ENCODE measurements at regions not wholly inside any gene's neighbourhood (a gene's known extent, or its start where the extent isn't known, plus 50 kb on each side); places are given as distances from the start of the nearest gene placed in this dataset.

GRCh38 chr5:155332618-155333017 is 319.1 kb downstream of the KIF4B start:
- Histone ChIP-seq H2AFZ (ENCODE audit: low read length) (no peak overlapping the region), H3K4me1 (ENCODE audit: insufficient read depth, low read length, poor library complexity, severe bottlenecking) (no peaks in the 10 kb centered on the region), H3K9me2 (ENCODE audit: insufficient read depth, low read length) (no peaks in the 10 kb centered on the region), H3K4me3 (ENCODE audit: low read depth, low read length, poor library complexity, severe bottlenecking) (no peak overlapping the region), H4K20me1 (ENCODE audit: insufficient read depth, low read length) (no peaks in the 10 kb centered on the region), H3K36me3 (ENCODE audit: insufficient read depth, low read length) (no peaks in the 10 kb centered on the region), H3K79me2 (ENCODE audit: insufficient read depth, low read depth, low read length) (no peaks in the 10 kb centered on the region), H3K9me3 (ENCODE audit: low read length) (no peaks in the 10 kb centered on the region), H3K27ac (ENCODE audit: low read depth, low read length, poor library complexity, severe bottlenecking) (no peak overlapping the region), H3K4me2 (ENCODE audit: low read length) (no peak overlapping the region)
- no TSS peak for BruUV-seq (replicated peaks)
- intact Hi-C loops (cut with micrococcal nuclease; ENCODE audit: unreplicated experiment), result no loop called here
- ChIA-PET CTCF (ENCODE audit: unreplicated experiment) (no interaction called here), POLR2A (no interaction called here)
- TF ChIP-seq EZH2phosphoT487 (IDR thresholded peaks at IDR 0.05; ENCODE audit: borderline replicate concordance, low read depth, low read length) (no peak), CTCF (conservative IDR thresholded peaks at IDR 0.05; ENCODE audit: low read length) (no peak)
- DNase-seq (ENCODE audit: low spot score), result no peak

- no peaks in the 10 kb centered on the region for H3K9me2 ChIP-seq (ENCODE audit: insufficient read depth, low read length)
- CTCF ChIA-PET (ENCODE audit: unreplicated experiment), result no interaction called here
- no peak for TF ChIP-seq CTCF (conservative IDR thresholded peaks at IDR 0.05; ENCODE audit: low read length)
- TF ChIP-seq EZH2phosphoT487 (IDR thresholded peaks at IDR 0.05; ENCODE audit: borderline replicate concordance, low read depth, low read length), result no peak
- H2AFZ ChIP-seq (ENCODE audit: low read length), result no peak overlapping the region
- H3K4me3 ChIP-seq (ENCODE audit: low read depth, low read length, poor library complexity, severe bottlenecking), result no peak overlapping the region
- H3K79me2 ChIP-seq (ENCODE audit: insufficient read depth, low read depth, low read length), result no peaks in the 10 kb centered on the region
- no peak overlapping the region for H3K27ac ChIP-seq (ENCODE audit: low read depth, low read length, poor library complexity, severe bottlenecking)
- intact Hi-C loops (cut with micrococcal nuclease; ENCODE audit: unreplicated experiment), result no loop called here
- no peak overlapping the region for H3K4me2 ChIP-seq (ENCODE audit: low read length)
- no peak for DNase-seq (ENCODE audit: low spot score)
- H4K20me1 ChIP-seq (ENCODE audit: insufficient read depth, low read length), result no peaks in the 10 kb centered on the region
- no peaks in the 10 kb centered on the region for H3K9me3 ChIP-seq (ENCODE audit: low read length)
- POLR2A ChIA-PET, result no interaction called here
- BruUV-seq (replicated peaks), result no TSS peak
- no peaks in the 10 kb centered on the region for H3K4me1 ChIP-seq (ENCODE audit: insufficient read depth, low read length, poor library complexity, severe bottlenecking)
- no peaks in the 10 kb centered on the region for H3K36me3 ChIP-seq (ENCODE audit: insufficient read depth, low read length)
Measured at GRCh38 chr5:155342956-155343355, 329.4 kb downstream of the KIF4B start.

- Histone ChIP-seq H2AFZ (ENCODE audit: low read length) (no peak overlapping the region), H3K4me1 (ENCODE audit: insufficient read depth, low read length, poor library complexity, severe bottlenecking) (no peaks in the 10 kb centered on the region), H3K9me3 (ENCODE audit: low read length) (no peaks in the 10 kb centered on the region), H3K9me2 (ENCODE audit: insufficient read depth, low read length) (no peaks in the 10 kb centered on the region), H3K36me3 (ENCODE audit: insufficient read depth, low read length) (no peaks in the 10 kb centered on the region), H3K27ac (ENCODE audit: low read depth, low read length, poor library complexity, severe bottlenecking) (no peak overlapping the region), H4K20me1 (ENCODE audit: insufficient read depth, low read length) (no peaks in the 10 kb centered on the region), H3K4me3 (ENCODE audit: low read depth, low read length, poor library complexity, severe bottlenecking) (no peak overlapping the region), H3K79me2 (ENCODE audit: insufficient read depth, low read depth, low read length) (no peaks in the 10 kb centered on the region), H3K4me2 (ENCODE audit: low read length) (no peak overlapping the region)
- TF ChIP-seq CTCF (conservative IDR thresholded peaks at IDR 0.05; ENCODE audit: low read length), result no peak
- TF ChIP-seq EZH2phosphoT487 (IDR thresholded peaks at IDR 0.05; ENCODE audit: borderline replicate concordance, low read depth, low read length), result no peak
- intact Hi-C loops (cut with micrococcal nuclease; ENCODE audit: unreplicated experiment), result no loop called here
- ChIA-PET CTCF (ENCODE audit: unreplicated experiment) (no interaction called here), POLR2A (interaction anchor here (0.6 kb wide), 1 partner anchor 11 kb away, joined by 3 read pairs; no protein-coding TSS in a partner anchor)
- BruUV-seq (replicated peaks), result no TSS peak
- no peak for DNase-seq (ENCODE audit: low spot score)
Measured at GRCh38 chr5:155343468-155343867, 329.9 kb downstream of the KIF4B start.
